ENCODE measurements at regions not wholly inside any gene's neighbourhood (a gene's known extent, or its start where the extent isn't known, plus 50 kb on each side); places are given as distances from the start of the nearest gene placed in this dataset.

DNA sequence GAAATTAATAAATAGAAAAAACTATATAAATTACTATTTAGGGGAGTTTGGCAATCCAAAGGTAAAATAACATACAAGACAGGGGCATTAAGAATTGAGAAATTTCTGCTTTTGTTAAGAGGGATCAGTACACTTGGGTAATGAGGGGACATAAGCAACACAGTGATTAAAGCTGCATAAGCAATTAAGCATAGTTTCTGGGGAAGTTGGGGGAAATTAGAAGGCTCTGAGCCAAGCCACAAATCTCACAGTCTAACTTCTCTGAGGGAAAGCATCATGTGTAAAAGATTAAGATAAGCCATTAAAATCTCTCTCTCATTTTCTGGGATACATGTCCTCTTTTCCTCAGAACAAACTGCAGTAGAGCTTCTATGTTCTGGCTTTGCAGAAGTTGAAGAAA lies 533.9 kb upstream of the LRFN5 start:
- TF ChIP-seq, protein P1, sequence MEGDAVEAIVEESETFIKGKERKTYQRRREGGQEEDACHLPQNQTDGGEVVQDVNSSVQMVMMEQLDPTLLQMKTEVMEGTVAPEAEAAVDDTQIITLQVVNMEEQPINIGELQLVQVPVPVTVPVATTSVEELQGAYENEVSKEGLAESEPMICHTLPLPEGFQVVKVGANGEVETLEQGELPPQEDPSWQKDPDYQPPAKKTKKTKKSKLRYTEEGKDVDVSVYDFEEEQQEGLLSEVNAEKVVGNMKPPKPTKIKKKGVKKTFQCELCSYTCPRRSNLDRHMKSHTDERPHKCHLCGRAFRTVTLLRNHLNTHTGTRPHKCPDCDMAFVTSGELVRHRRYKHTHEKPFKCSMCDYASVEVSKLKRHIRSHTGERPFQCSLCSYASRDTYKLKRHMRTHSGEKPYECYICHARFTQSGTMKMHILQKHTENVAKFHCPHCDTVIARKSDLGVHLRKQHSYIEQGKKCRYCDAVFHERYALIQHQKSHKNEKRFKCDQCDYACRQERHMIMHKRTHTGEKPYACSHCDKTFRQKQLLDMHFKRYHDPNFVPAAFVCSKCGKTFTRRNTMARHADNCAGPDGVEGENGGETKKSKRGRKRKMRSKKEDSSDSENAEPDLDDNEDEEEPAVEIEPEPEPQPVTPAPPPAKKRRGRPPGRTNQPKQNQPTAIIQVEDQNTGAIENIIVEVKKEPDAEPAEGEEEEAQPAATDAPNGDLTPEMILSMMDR (conservative IDR thresholded peaks at IDR 0.05): no peak
- no peak for TF ChIP-seq ZFX (IDR thresholded peaks at IDR 0.05)

All from C4-2B (cell line).